Heart left ventricle (tissue), 16 donors: ENCODE measurements at regions not wholly inside any gene's neighbourhood (a gene's known extent, or its start where the extent isn't known, plus 50 kb on each side); places are given as distances from the start of the nearest gene placed in this dataset.

Experiments used
- ATAC-seq, 4 donors: fragments of 200-7000 bp; cut with Tn5 transposase; one replicate each; pipeline ENCODE4 v1.9.1; 2020 to 2022; ENCODE audit warnings: moderate library complexity in 4 of 4, mild to moderate bottlenecking in 3 of 4, moderate number of reproducible peaks in 1 of 4
- DNase-seq, 5 donors: peaks; one replicate each; pipeline ENCODE4 v3.0.0-alpha.2; 2020
- H3K27ac ChIP-seq, 12 donors: fragments of 200-600 bp; sonication (generic) in 4 of 12; one replicate each; pipeline versions ENCODE4 v1.5.0 to v1.8.0; 2016 to 2022; ENCODE audit warnings: mild to moderate bottlenecking in 2 of 12
- H3K27me3 ChIP-seq, 9 donors: fragments of 200-600 bp; sonication (generic) in 2 of 9; one replicate each; pipeline versions ENCODE4 v1.5.1 to v1.8.0; 2016 to 2022; ENCODE audit warnings: mild to moderate bottlenecking in 3 of 9
- H3K36me3 ChIP-seq, 9 donors: fragments of 200-600 bp; sonication (generic) in 2 of 9; one replicate each; pipeline versions ENCODE4 v1.5.0 to v1.8.0; 2018 to 2022; ENCODE audit warnings: mild to moderate bottlenecking in 2 of 9
- H3K4me1 ChIP-seq, 12 donors: fragments of 200-600 bp; sonication (generic) in 4 of 12; one replicate each; pipeline versions ENCODE4 v1.5.0 to v1.8.0; 2016 to 2022; ENCODE audit warnings: mild to moderate bottlenecking in 3 of 12
- H3K4me3 ChIP-seq, 12 donors: fragments of 200-600 bp; sonication (generic) in 4 of 12; one replicate each; pipeline versions ENCODE4 v1.5.0 to v1.8.0; 2017 to 2022; ENCODE audit warnings: mild to moderate bottlenecking in 9 of 12, moderate library complexity in 4 of 12
- H3K9me3 ChIP-seq, 12 donors: fragments of 200-600 bp; sonication (generic) in 4 of 12; one replicate each; pipeline versions ENCODE4 v1.5.0 to v1.8.0; 2016 to 2022; ENCODE audit warnings: mild to moderate bottlenecking in 1 of 12
- POLR2A ChIP-seq, 2 donors: fragments of 450-650 bp; IDR thresholded peaks; one replicate each; pipeline ENCODE4 v1.6.1; 2017; ENCODE audit warnings: antibody characterized with exemption in 2 of 2, mild to moderate bottlenecking in 2 of 2, moderate library complexity in 2 of 2
- WGBS, 4 donors: extraction: QIAGEN DNeasy Blood & Tissue Kit in 2 of 4; methylation state at CpG; one replicate each; pipeline versions ENCODE4 v1.1.5 to v1.1.7; 2013 to 2018; 5-methylcytosine and 5-hydroxymethylcytosine counted together
- intact Hi-C, 10 donors: fragments of 100-400 bp; cut with DNase I; formaldehyde crosslinking; loops; one replicate each; pipeline versions ENCODE4 v1.11.1 to v1.14.2; 2022
- TF ChIP-seq, protein P1 (sequence below), 12 donors: fragments of 200-600 bp; sonication (generic) in 4 of 12; IDR thresholded peaks; one replicate each; pipeline versions ENCODE4 v1.5.0 to v1.8.0; 2018 to 2022; ENCODE audit warnings: antibody characterized with exemption in 12 of 12, mild to moderate bottlenecking in 5 of 12
- donor health status: ischemic (EF 13 %, LVEDD 7.1; RV severe dilation, severe dysfunction).
- donor health status: healthy with polysubstance abuse.
- donor health status: DM: no; HTN: yes; CAD: no.
- donor health status: DM: no; HTN: no; CAD: no.
- donor health status: ischemic (EF 25% LVEDD 6.9; RV normal size, moderate dysfunction).
- donor health status: ischemic (EF 25% LVEDD 5.7; RV mildly dilated, moderate dysfunction).
- donor health status: healthy.
- donor health status: DM: yes; HTN: yes; CAD: no.
- donor health status: ischemic (EF 35%, LVEDD 5.7; RV mildly dilated, moderate dysfunction).
- donor health status: nonischemic (EF 11% LVEDD 7.7; RV severe dilation, severe dysfunction).
- donor health status: DM: yes; HTN: yes; CAD: no.
- donor health status: PGD.
- donor health status: ischemic (EF 29% LVEDD 5.4; RV normal size, mild dysfunction).
- donor health status: nonischemic (EF 23%, LVEDD 6.1; RV moderate dilation, normal function).

GRCh38 chr9:14525856-14526255, 167.4 kb downstream of the ZDHHC21 start:
- 85 to 88% (median 86%) methylated on average over 6 of the region's 6 CpGs for WGBS, 4 donors
- DNase-seq, result no peak
- Histone ChIP-seq H3K4me1 (peaks cover 0 to 11% (median 0%) of the 10 kb centered on the region in 12 donors), H3K27me3 (no peaks in the 10 kb centered on the region), H3K27ac (no peak overlapping the region), H3K4me3 (no peak overlapping the region), H3K36me3 (no peaks in the 10 kb centered on the region), H3K9me3 (no peaks in the 10 kb centered on the region)
- no peak for ATAC-seq
- TF ChIP-seq, protein P1, sequence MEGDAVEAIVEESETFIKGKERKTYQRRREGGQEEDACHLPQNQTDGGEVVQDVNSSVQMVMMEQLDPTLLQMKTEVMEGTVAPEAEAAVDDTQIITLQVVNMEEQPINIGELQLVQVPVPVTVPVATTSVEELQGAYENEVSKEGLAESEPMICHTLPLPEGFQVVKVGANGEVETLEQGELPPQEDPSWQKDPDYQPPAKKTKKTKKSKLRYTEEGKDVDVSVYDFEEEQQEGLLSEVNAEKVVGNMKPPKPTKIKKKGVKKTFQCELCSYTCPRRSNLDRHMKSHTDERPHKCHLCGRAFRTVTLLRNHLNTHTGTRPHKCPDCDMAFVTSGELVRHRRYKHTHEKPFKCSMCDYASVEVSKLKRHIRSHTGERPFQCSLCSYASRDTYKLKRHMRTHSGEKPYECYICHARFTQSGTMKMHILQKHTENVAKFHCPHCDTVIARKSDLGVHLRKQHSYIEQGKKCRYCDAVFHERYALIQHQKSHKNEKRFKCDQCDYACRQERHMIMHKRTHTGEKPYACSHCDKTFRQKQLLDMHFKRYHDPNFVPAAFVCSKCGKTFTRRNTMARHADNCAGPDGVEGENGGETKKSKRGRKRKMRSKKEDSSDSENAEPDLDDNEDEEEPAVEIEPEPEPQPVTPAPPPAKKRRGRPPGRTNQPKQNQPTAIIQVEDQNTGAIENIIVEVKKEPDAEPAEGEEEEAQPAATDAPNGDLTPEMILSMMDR (IDR thresholded peaks at IDR 0.05), result no peak
- TF ChIP-seq POLR2A (IDR thresholded peaks at IDR 0.05), result no peak
- intact Hi-C loops, result no loop called here

DNA sequence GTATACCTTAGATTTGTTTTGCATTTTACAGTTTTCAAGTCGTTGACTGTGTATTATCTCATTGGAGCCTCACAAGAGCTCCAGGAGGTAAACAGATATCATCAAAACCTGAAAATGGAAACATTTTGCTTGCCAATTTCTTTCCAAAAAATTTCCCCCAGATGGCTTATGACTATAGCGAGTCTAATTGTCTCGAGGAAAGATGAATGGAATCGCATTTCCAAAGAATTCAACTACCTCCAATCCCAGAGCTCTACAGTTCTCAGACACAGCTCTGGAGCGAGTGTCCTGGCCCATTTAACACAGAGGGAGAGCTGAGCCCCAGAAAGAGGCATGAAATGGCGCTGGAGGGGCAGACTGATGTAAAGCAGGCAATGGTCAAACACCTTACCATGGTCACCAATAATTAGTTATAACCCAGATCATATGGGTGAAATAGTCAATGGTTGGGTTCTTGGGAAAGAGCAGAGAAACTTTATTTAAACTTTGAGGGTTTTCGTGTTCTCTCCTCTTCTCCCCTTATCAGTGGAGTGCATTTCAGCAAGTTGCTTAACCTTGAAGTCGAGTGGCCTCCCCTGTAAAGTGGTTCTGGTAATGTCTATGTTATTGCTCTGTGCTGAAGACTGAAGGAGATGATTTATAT, 168.2 kb downstream of the ZDHHC21 start:
- Histone ChIP-seq H3K9me3 (no peaks in the 10 kb centered on the region), H3K27ac (no peak overlapping the region), H3K4me3 (no peak overlapping the region), H3K27me3 (no peaks in the 10 kb centered on the region), H3K36me3 (no peaks in the 10 kb centered on the region), H3K4me1 (peaks cover 0 to 11% (median 0%) of the 10 kb centered on the region in 12 donors)
- intact Hi-C loops, result no loop called here
- ATAC-seq (no peak), DNase-seq (no peak)
- 76 to 83% (median 81%) methylated on average over 8 of the region's 8 CpGs for WGBS, 4 donors
- TF ChIP-seq, protein P1 (IDR thresholded peaks at IDR 0.05), result no peak
- no peak for TF ChIP-seq POLR2A (IDR thresholded peaks at IDR 0.05)

GRCh38 chr9:14523545-14523944, 169.7 kb downstream of the ZDHHC21 start:
- intact Hi-C loops, result no loop called here
- H3K9me3 ChIP-seq, result no peaks in the 10 kb centered on the region
- H3K36me3 ChIP-seq, result no peaks in the 10 kb centered on the region
- H3K4me3 ChIP-seq, result no peak overlapping the region
- DNase-seq (no peak), ATAC-seq (no peak)
- H3K27me3 ChIP-seq, result no peaks in the 10 kb centered on the region
- TF ChIP-seq, protein P1 (IDR thresholded peaks at IDR 0.05), result no peak
- TF ChIP-seq POLR2A (IDR thresholded peaks at IDR 0.05), result no peak
- H3K27ac ChIP-seq, result no peak overlapping the region
- 92 to 96% (median 94%) methylated on average over 6 of the region's 6 CpGs for WGBS, 4 donors
- H3K4me1 ChIP-seq, result peaks cover 0 to 4% (median 0%) of the 10 kb centered on the region in 12 donors

DNA sequence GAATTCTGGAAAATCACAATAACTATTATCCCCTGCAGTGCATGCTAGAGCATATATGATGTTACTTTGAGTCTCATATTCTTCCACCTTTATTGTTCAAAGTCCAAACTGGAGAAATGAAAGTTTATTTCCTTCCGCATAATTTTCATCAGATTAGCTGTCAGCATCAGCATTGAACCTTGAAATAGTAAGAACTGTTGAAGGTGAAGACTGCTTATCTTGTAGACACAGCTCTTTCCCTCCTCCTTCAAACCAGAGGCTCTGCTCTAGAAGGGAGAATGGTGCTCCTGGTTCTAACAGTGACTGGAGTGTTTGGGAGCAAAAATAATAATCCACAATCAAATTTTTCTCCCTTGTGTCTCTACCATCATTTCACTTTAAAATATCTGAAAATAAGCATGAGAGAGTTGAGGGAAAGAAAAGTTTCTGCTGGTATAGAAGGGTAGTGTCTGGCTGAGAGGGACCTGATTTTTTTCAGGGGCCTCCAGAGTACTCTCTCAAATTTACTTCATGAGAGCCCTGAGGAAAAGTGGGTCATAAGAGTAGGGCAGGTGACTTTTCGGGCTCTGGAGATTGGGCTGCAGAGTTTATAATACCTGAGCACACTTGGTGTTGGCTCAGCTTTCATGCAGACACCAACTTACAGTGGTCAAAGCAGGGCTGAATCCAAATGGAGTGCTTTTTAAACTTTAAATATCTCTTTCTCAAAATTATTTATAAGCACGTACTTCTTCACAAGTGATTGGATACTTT, 170.4 kb downstream of the ZDHHC21 start:
- Histone ChIP-seq H3K27ac (no peak overlapping the region), H3K9me3 (no peaks in the 10 kb centered on the region), H3K4me3 (no peak overlapping the region), H3K4me1 (no peaks in the 10 kb centered on the region), H3K27me3 (no peaks in the 10 kb centered on the region), H3K36me3 (no peaks in the 10 kb centered on the region)
- ATAC-seq, result no peak
- 93 to 98% (median 96%) methylated on average over 3 of the region's 3 CpGs for WGBS, 4 donors
- intact Hi-C loops, result no loop called here
- DNase-seq, result no peak
- TF ChIP-seq, protein P1 (IDR thresholded peaks at IDR 0.05), result no peak
- no peak for TF ChIP-seq POLR2A (IDR thresholded peaks at IDR 0.05)
